M059J (cell line): ENCODE measurements at regions not wholly inside any gene's neighbourhood (a gene's known extent, or its start where the extent isn't known, plus 50 kb on each side); places are given as distances from the start of the nearest gene placed in this dataset.

Experiments used
- DNase-seq: peaks from one replicate; pipeline ENCODE4 v3.0.0-alpha.2; 2012; ENCODE audit warnings: low read depth

DNA sequence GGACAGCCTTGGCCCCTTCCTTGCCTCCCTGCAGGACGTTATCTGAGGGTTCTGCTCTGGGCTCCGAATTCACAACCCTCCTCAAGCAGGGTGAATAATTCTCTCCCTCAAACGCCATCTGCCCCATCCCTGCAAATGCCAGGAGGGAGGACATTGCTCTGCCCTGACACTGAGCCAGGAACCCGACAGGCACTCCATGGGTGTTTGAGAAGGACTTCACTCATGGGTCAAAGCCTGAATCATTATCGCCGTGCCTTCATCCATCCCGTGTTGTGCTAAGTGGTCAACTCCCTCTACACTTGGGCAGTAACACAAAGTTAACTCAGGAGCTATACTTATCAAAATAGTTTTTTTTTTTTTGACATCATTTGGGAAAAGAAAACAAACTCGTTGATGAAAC lies 261.8 kb upstream of the IGF1R start:
- no peak for DNase-seq

- DNase-seq, result no peak
These were observed 260.5 kb upstream of the IGF1R start for GRCh38 chr15:98387866-98388265.

- DNase-seq, result no peak
These were observed 257.3 kb upstream of the IGF1R start for GRCh38 chr15:98390946-98391530.

GRCh38 chr15:98391568-98391967 lies 256.8 kb upstream of the IGF1R start:
- DNase-seq, result no peak

DNA sequence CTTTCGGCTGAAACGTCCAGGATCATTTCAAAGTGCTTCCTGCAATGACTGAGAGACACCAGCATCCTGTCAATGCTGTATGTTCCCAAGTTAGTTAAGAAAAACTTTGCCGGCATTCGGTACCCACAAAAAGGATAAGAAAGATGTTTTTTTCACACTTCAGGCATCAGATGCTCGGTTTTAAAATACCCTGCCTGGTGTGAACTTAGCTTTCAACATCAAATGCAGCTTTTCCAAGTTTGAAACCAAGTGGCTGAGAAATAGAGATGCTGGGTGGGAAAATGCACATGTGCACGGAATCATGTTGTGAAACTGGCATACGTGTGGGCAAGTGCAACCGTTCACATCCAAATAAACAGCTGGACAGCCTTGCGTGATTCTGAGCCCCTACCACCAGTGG lies 254.9 kb upstream of the IGF1R start:
- no peak for DNase-seq

DNA sequence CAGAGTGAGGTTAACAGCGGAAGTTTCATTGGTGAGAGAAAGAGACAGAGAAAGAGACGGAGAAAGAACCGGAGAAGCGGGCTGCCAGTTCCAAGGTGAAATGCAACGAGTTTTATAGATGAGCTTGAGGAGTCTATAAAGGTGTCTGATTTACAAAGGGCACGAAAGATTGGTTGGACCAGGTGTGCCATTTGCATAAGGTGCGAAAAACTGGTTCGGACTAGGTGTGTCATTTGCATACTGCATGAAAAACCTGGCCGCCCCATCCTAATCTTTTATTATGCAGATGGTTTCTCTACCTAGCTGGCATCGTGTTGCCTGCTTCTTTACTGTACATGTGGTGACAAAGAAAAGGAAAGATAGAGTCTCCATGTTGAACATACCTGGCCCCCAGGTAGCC lies 253.8 kb upstream of the IGF1R start:
- no peak for DNase-seq

DNA sequence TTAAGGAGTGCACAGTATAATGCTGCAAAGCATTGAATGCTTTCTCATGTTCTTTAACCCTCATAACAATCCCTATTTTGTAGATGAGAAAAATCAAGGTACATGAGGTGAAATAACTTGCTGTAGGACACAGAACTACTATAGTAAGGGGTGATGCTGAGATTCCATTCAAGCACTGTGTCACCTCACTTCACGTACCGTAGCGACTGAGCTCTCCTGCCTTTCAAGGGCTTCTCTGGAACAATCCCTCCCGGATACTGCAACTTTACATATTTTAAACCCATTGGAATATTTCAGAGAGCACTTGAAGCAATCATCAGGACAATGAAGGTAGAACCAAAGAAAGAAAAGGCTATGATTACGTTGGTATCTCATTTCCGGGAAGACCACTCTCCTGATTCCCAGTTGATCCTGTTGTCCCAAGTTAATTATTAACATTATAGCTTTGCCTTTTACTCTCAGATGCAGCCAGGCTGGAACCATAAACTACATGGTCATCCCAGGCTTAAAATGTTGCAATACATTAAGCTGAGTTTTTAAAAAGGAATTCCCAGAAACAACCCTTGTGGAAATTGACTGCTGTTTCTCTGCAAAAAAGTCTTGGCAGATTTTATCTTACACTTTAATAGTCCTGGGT lies 252.2 kb upstream of the IGF1R start:
- DNase-seq, result no peak

- no peak for DNase-seq
These were observed 250.9 kb upstream of the IGF1R start for GRCh38 chr15:98397419-98397818.

DNA sequence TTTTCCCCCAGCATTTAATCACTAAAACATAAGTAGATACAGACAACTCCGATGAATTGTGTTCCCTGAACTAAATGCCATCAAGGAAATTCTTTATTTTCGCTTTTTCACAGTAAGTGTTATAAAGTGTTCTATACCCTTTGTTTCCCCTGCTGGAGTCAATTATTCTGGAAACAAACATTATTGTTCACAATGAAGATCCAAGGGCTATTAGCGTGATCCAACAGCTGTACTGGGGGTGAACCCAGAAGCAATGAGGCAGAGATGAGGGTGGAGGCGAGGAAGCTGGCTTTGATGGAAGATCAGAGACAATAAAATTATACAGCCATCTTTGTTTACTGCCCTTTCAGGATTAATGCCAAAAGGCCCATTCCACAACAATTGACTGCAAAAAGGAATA lies 250.3 kb upstream of the IGF1R start:
- no peak for DNase-seq

DNA sequence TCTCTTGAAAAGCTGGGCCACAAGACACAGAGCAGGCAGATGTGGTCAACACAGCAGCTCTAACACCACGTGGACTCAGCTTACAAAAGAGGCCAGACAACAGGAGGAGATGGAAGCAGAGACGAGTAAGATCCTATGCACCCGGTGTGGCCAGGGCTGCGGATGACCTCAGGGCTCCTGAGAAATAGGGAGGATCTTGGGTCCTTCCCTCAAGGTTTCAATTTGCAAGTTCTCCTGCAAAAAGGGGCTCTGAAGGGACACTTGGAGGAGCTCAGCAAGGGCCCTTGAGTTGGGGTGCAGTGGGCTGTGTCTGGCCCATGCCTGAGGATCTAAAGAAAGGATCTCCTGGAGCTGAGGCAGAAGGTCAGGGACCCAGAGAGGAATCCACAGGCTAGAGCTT lies 249.5 kb upstream of the IGF1R start:
- no peak for DNase-seq

DNA sequence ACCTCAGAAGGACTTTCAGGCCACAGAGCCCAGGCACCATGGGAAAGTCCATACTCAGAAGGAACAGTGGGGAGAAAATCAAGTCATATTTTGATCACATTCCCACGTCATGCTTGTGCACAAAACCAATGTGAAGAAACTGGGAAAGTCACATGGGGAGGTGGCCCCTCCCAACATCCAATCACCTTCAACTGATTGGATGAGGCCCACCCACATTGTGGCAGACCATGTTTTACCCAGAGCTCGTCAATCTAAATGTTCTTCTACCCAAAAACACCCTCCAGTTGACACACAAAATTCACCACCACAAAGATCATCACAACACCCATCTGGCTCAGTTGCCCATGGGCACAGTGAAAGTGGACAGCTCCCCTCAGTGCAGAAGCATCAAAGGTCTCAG lies 248.2 kb upstream of the IGF1R start:
- DNase-seq, result no peak

DNA sequence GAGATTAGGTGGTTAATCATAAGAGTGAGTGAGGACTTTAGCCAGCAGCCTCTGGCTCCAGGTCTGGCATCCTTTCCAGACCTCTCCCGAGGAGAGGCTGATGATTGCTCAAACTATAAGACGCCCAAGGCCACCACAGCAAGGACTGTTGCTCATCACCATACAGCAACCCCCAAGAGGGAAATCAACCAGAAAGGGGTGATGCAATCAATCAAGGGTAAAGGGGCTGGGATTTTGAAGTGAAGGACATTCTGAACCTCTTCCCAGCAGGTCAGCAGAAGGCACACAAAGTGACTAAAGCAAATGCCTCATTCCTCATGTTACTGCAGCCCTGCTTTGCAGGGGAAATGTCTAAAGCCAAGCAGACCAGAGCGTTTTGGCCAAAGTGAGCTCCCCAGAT lies 247.3 kb upstream of the IGF1R start:
- no peak for DNase-seq

- DNase-seq, result no peak
These were observed 245.9 kb upstream of the IGF1R start for GRCh38 chr15:98402486-98402885.

GRCh38 chr15:98403169-98403568 lies 245.2 kb upstream of the IGF1R start:
- DNase-seq, result no peak

- DNase-seq, result no peak
These were observed 244.8 kb upstream of the IGF1R start for GRCh38 chr15:98403569-98403968.

- DNase-seq, result no peak
These were observed 243.3 kb upstream of the IGF1R start for GRCh38 chr15:98405013-98405412.

GRCh38 chr15:98408231-98408630 lies 240.1 kb upstream of the IGF1R start:
- no peak for DNase-seq

- DNase-seq, result no peak
These were observed 238.0 kb upstream of the IGF1R start for GRCh38 chr15:98410328-98410727.

- no peak for DNase-seq
These were observed 235.5 kb upstream of the IGF1R start for GRCh38 chr15:98412852-98413251.

DNA sequence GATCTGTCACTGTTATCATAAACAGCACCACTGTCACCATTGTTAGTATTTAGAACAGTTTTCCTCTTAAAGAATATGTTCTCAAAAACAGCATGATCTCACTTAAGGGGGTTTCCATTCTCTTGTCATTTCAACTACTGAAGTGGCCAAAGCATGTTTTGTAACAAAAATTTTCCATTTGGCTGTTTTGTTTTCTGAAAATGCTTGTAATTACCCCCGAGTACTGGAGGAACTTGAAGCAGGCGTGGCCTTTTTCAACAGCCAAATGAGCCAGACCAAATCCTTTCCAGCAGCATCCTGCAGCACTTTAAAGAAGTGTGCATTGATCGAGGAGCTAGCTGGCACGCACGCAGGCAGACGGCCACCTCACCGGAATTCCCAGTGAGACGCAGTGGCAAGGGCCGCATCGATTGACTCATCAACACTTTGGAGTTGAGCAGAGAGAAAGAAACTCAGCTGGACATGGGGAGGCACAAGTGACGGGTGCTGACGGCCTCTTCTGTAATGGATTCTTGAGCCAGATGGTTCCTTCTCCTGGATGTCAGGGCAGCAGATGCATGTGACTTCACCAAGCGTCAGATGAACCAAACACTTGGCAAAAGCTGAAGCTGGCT lies 234.3 kb upstream of the IGF1R start:
- DNase-seq, result peak; percentile 18

GRCh38 chr15:98416222-98416855 lies 232.0 kb upstream of the IGF1R start:
- no peak for DNase-seq

GRCh38 chr15:98417346-98417745 lies 231.0 kb upstream of the IGF1R start:
- DNase-seq, result no peak

GRCh38 chr15:98418122-98418521 lies 230.2 kb upstream of the IGF1R start:
- no peak for DNase-seq
